Stimulated activated CD8-positive, alpha-beta memory T cell treated with anti-CD3 and anti-CD28 coated beads, Interleukin-4, amount 100 ng/mL, for 4 hours (primary cell): ENCODE measurements at regions not wholly inside any gene's neighbourhood (a gene's known extent, or its start where the extent isn't known, plus 50 kb on each side); places are given as distances from the start of the nearest gene placed in this dataset.

ENCODE experiments used
- DNase-seq, 2 donors: peaks; one replicate each; pipeline ENCODE4 v3.0.0-alpha.2; 2020; ENCODE audit warnings: low read depth in 2 of 2, low spot score in 1 of 2

DNA sequence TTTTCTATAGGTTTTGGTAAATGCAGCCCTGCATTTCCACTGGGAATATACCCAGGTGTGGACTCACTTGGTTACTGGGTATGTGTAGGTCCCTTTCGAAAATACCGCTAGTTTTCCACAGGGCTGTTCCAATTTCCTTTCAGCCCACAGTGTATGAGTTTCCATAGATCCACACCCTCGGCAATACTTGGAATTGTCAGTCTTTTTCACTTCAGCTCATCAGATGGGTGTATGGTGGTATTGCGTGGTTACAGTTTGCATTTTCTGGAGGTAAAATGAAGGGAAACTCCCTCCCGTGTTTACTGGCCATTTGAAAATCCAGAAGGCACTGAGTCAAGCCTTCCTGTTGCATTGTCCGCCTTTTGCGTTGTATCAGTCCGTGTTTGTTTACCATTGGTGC is 453.6 kb downstream of the CDH26 start:
- no peak for DNase-seq

- DNase-seq = no peak
Observed at GRCh38 chr20:60420676-60421229, 462.5 kb downstream of the CDH26 start.

- DNase-seq = no peak
Observed at GRCh38 chr20:60422848-60423247, 464.6 kb downstream of the CDH26 start.

GRCh38 chr20:60424267-60424902 is 466.2 kb downstream of the CDH26 start:
- no peak for DNase-seq

GRCh38 chr20:60427516-60427915 is 469.3 kb downstream of the CDH26 start:
- DNase-seq = no peak

DNA sequence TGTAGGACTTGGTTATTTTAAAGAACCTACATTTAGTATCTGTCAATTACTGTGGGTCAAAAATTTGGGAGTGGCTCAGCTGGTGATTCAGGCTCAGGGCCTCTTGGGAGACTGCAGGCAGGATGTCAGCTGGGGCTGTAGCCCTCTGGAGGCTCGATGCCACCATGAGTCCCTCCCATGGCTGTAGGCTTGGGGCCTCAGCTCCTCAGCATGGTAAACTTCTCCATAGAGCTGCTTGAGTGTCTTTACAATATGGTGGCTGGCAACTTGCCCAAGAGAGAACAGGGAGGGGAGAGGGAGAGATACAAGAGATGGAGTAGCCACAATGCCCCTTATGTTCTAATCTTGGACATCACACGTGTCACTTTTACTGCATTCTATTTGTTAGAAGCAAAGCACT is 470.4 kb downstream of the CDH26 start:
- no peak for DNase-seq

DNA sequence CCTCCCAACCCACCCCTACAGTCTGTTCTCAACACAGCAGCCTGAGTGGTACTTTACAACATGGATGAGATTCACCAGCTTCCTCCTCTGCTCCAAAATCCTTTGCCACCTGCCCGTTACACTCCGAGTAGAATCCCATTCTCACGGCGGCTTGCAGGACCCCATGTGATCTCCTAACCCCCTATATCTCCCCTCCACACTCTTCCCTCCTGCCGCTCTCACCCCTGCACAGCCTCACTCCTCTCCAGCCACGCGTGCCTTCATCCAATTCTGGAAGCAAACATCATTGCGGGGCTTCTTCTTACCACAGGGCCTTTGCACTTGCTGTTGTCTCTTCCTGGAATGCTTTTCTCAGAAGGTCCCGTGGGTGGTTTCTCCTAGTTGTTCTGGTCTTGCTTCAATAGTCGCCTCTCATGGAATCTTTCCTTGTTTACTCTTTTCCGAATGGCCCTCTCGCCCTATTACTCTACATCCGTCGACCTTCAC is 472.3 kb downstream of the CDH26 start:
- DNase-seq = no peak

- DNase-seq = no peak
Observed at GRCh38 chr20:60431349-60431748, 473.1 kb downstream of the CDH26 start.

DNA sequence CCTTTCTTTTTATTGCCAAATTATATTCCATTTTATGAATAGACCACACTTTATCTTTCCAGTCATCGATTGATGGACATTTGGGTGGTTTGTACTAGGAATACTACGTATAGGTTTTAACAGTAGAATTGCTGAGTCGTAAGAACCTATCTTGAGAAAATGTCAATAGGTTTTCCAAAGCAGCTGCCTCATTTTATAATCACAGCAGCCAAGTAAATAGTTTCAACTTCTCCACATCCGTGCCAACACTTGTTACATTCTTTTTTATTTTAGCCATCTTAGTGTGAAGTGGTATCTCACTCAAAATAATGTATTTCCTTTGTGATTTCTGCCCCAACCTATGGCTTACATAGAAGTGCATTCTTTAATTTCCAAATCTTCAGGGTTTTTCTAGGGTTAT is 479.2 kb downstream of the CDH26 start:
- no peak for DNase-seq

GRCh38 chr20:60446267-60447111 is 488.3 kb downstream of the CDH26 start:
- DNase-seq = no peak

GRCh38 chr20:60447703-60448102 is 489.5 kb downstream of the CDH26 start:
- DNase-seq = no peak

- no peak for DNase-seq
Observed at GRCh38 chr20:60453388-60454246, 495.4 kb downstream of the CDH26 start.

GRCh38 chr20:60454491-60454890 is 496.3 kb downstream of the CDH26 start:
- DNase-seq = no peak

DNA sequence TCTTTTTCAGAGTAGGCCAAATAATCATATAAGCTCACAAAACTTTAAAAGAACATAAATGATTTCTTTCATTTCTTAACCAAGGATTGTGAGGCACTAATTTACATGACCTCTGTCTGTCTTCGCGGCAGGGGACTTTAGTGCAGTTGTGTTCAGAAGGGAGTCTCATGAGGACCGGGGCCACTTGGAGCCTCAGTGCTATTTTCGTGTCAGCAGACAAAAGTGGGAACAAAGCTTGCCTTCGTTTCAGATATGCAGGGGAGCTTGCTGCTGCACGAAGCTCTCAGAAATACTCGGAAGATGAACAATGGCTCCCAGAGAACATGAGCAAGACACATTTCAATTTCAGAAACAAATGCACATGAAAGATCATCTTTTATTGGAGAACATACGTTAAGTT is 497.0 kb downstream of the CDH26 start:
- DNase-seq = no peak

DNA sequence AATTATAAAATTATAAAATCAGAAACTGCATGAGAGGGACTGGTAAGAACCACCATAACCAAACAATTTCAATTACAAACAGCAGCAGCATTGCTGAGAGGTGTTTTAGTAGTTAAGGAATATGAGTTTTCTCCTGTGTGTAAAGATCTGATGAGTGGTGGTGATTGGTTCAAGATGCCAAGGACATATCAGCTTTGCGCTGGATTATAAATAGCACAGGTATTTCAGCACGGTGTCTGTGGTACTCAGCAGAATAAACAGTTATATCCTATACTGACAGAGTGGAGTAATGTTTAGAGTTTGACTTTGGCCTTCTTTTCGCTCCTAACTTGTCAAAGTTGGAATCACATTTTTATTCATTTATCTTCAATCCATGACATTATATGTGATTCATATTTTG is 501.0 kb downstream of the CDH26 start:
- DNase-seq = no peak

- DNase-seq = no peak
Observed at GRCh38 chr20:60461993-60462392, 503.8 kb downstream of the CDH26 start.

- no peak for DNase-seq
Observed at GRCh38 chr20:60463798-60464197, 505.6 kb downstream of the CDH26 start.

DNA sequence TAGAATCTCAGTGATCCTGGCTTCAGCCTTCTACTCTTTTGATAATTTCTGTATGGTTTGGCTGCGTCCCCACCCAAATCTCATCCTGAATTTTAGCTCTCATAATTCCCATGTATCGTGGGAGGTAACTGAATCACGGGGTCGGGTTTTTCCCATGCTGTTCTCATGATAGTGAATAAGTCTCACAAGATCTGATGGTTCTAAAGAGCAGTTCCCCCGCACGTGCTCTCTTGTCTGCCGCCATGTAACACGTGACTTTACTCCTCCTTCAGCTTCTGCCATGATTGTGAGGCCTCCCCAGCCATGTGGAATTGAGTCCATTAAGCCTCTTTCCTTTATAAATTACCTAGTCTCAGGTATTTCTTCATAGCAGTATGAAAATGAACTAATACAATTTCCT is 507.2 kb downstream of the CDH26 start:
- DNase-seq = no peak

- no peak for DNase-seq
Observed at GRCh38 chr20:60465993-60466686, 507.9 kb downstream of the CDH26 start.

- no peak for DNase-seq
Observed at GRCh38 chr20:60466687-60467022, 508.4 kb downstream of the CDH26 start.

- no peak for DNase-seq
Observed at GRCh38 chr20:60467078-60467477, 508.9 kb downstream of the CDH26 start.
